HG03066 (cell line): ENCODE measurements at regions not wholly inside any gene's neighbourhood (a gene's known extent, or its start where the extent isn't known, plus 50 kb on each side); places are given as distances from the start of the nearest gene placed in this dataset.
"Not testable (repeated sequence)": the region's sequence is repeated elsewhere in the genome, so short reads cannot be mapped to it uniquely, and the experiment has no call there.

Source experiments
- ATAC-seq: cut with Tn5 transposase; IDR thresholded peaks from one replicate; pipeline ENCODE4 v1.9.1; 2021; ENCODE audit warnings: low read depth; ENCODE audit not compliant: unreplicated experiment

DNA sequence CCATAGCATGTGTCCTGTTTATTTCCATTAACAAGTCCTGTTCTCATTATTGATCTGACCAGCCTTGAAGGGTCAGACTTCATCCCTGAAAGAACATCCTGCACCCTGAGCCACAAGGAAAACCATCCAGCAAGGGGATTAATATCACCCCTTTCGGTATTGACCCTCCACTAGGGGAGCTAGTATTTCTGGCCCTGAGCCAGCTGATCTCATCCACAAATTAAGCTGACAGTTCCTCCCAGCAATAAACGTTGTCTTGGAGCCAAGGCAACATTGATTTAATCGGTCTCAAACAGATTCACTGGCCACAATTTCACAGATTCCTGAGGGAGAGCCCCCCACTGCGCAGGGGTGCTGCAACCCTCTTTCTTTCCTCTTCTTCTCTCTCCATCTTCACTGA, 353.1 kb upstream of the FANCL start:
- ATAC-seq = no peak

- not testable (repeated sequence) for ATAC-seq
These were observed 345.1 kb upstream of the FANCL start for GRCh38 chr2:58586178-58586577.

DNA sequence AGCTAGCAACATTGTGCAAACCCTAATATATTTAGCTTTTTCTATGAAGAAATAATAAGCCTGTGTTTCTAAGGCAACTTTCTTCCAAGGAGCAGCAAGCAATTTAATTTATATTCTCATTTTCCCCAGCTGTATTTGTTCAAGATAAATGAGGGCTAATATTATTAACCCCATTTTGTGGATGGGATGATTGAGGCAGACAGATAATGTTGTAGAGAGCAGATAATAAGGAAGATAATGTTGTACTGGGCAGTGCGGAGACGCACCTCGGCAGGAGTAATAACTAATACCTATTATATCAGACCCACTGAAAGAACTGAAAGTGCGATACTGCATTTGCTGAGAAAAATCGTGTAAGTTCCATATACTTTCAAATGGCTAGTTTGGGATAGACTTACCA, 344.1 kb upstream of the FANCL start:
- ATAC-seq = no peak

DNA sequence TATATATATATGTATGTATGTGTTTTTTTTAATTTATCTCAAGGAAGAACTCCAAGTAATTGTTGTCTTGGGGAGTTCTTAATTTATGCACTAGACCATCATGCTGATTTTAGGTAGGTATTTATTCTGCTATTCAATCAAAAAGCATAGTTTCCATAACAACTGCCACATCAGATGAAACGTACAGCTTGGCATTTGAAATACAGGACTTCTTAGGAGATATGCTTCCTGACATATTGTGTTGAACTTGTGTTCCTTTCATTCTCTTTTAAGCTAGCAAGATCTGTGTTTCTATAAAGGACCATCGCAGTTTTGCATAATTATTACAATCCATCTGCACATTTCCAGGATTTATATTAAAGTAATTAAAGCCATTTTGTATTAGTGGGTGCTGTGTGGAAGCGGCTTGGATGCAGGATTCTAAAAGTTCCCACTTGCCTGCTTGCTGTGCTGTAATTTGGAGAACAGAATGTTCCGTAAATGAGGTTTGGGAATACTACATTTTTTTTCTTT, 343.5 kb upstream of the FANCL start:
- no peak for ATAC-seq

GRCh38 chr2:58578276-58578675, 337.2 kb upstream of the FANCL start:
- ATAC-seq = no peak

DNA sequence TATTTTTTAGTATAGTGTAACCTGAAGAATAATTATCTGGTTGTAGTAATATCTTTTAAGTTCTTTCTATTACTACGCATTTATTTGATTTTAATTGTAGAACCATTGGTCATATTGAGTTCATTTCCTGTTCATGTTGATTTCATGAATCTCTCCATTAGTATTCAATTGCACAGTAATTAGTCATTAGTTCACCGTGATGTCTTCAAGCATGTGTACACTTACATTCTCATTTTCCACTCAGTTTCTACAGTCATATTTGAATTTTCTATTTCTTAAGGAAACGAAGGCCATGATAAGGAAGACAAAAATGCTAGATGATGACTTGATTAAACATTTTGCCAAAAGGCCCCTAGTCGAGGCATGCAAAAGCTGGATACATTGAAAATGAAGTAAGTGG, 333.7 kb upstream of the FANCL start:
- no peak for ATAC-seq

DNA sequence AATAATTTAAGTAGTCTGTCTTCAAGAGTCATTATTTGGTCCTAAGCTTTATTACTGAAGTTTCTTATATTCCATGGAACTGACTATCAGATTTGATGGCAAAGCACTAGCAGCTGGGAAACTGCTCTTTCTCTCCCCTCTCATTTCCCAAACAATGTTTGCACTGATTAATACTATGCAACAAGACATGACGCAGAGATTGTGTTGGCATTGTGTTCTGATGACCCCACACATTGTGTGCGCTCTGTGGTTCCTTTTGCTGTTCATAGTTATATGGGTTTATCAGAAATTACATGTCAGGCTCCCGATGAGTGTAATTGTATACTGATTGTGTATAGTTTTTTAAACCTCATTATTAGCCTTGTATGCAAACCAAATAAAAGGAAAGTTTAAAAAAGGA, 331.6 kb upstream of the FANCL start:
- ATAC-seq = no peak

GRCh38 chr2:58571181-58571852, 330.2 kb upstream of the FANCL start:
- peak; percentile 79 for ATAC-seq

DNA sequence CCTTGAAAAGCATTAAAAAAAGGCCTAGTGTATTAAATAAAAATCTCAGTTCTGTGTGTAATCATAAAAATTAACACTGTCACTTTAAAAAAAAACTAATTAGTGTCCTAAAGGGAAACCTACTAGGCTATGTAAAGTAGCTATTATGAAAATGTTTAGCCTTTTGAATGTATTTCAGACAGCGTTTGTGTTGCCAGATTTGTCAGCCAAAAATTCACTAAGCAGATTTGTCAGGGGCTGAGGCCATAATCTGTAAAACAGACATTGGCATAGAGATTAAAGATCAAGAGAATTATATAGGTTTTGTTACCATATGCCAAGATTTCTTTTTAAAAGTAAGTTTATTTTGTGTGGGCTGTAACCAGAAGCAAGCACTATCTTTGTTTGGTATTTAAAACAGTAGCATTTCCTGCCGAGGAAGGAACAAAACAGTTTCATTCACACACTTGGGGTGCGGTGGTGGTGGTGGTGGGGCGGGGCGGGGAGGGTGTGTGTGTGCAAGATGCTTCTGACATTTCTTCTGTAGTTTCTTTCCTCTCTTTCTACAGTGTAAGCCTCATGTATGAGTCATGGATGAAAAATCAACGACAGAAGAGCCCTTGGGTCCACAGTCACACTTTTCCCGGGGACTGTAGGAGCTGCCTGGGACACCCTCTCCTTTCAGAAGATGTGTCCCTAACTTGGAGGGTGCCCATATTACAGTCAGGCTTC, 328.5 kb upstream of the FANCL start:
- ATAC-seq = peak; percentile 42

DNA sequence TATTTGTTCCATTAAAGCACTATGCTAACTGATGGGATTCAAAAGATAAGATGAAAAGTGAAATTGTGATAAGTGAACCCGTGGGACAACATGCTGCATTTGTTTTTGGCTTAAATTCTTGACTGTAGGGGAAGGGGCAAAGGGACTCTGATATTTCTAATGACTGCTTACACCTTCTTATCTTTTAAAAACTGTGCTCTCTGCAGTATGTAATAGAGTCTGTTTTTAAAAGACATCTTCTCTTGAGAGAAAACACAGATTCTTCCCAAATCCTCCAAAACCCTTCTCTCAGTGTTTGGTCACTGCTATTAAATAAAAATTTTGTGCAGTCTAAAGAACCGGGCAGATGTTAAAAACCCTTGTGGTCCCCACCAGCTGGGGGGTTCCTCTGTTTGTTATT, 327.8 kb upstream of the FANCL start:
- ATAC-seq = no peak

DNA sequence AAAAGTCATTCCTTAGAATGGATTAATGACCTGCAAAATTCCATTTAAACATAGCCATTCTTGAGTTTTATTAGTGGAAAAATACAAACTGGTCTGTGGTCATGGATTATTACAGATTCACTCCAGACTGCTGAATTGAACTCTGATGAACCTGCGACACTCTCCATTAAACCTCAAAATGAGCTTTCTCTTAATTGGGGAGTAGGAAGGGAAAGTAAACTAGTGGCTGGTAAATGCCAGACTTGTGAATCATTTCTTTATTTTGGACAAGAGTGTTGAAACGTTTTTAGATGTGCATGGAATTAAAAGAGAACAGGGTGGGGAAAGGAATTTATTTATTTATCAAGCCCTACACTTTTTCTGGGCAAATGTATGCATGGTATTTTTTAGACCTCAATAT, 321.2 kb upstream of the FANCL start:
- ATAC-seq = no peak

GRCh38 chr2:58560531-58560930, 319.4 kb upstream of the FANCL start:
- ATAC-seq = no peak

DNA sequence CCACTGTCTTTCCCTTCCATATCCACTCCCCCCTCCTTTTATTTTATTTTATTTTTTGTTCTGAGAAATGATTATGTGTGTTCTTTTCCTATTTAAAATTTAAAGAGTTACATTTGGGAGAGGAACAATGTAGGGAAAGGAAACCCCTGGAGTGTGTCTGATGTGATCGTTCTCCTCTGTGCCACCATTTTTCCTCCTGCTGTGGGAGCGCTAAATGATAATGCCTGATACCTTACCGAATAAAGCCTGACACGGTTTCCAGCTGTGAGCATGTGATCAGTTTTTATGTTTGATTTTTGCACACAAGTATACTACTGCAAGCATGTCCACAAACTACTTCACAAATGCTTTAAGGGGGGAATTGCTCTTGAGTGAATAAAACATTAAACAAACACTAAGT, 317.8 kb upstream of the FANCL start:
- ATAC-seq = no peak

- ATAC-seq = no peak
These were observed 316.1 kb upstream of the FANCL start for GRCh38 chr2:58557176-58557575.

GRCh38 chr2:58553937-58554336, 312.8 kb upstream of the FANCL start:
- no peak for ATAC-seq

GRCh38 chr2:58553522-58553921, 312.4 kb upstream of the FANCL start:
- no peak for ATAC-seq

- no peak for ATAC-seq
These were observed 304.5 kb upstream of the FANCL start for GRCh38 chr2:58545300-58546280.

- no peak for ATAC-seq
These were observed 302.3 kb upstream of the FANCL start for GRCh38 chr2:58543442-58543841.

DNA sequence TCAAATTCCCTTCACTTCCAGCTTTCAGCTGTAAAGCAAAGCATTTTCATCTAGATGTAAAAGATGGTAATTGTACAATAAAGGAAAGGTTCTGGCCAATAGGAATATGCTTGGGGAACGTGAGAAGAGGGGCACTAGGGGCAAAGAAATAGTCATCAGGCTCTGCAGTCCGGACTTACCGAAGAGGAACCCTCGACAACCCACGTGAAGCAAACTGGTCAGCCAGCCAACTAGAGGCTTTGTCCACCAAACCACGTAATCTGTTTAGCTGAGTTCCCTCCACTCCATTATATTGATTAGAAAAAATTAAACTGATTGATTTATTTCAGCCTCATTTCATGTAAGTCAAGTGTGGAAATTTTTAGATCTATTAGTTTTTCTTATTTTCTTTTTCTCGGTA, 300.4 kb upstream of the FANCL start:
- no peak for ATAC-seq

GRCh38 chr2:58540681-58541080, 299.6 kb upstream of the FANCL start:
- ATAC-seq = no peak

GRCh38 chr2:58539973-58540372, 298.8 kb upstream of the FANCL start:
- no peak for ATAC-seq
